Embryonic facial prominence (tissue), 1 donor: ENCODE measurements at regions not wholly inside any gene's neighbourhood (a gene's known extent, or its start where the extent isn't known, plus 50 kb on each side); places are given as distances from the start of the nearest gene placed in this dataset.

Experiments
- DNase-seq: peaks from one replicate; pipeline ENCODE4 v3.0.0-alpha.2; 2016; ENCODE audit errors: extremely low spot score

GRCh38 chr12:38977132-38977531 lies 71.7 kb upstream of the CPNE8 start:
- no peak for DNase-seq

- no peak for DNase-seq
These were observed 64.3 kb upstream of the CPNE8 start for GRCh38 chr12:38969706-38970105.

GRCh38 chr12:38961683-38962082 lies 56.3 kb upstream of the CPNE8 start:
- no peak for DNase-seq

- no peak for DNase-seq
These were observed 55.6 kb upstream of the CPNE8 start for GRCh38 chr12:38961012-38961411.

GRCh38 chr12:38956337-38956736 lies 50.9 kb upstream of the CPNE8 start:
- DNase-seq, result no peak
